ENCODE measurements at regions not wholly inside any gene's neighbourhood (a gene's known extent, or its start where the extent isn't known, plus 50 kb on each side); places are given as distances from the start of the nearest gene placed in this dataset.

GRCh38 chr12:33323823-33324222 lies 115.8 kb downstream of the SYT10 start:
- no peak for DNase-seq (ENCODE audit: low spot score)
- Mint-ChIP-seq H3K27me3 (ENCODE audit: unreplicated experiment) (no peaks in the 10 kb centered on the region), H3K4me1 (ENCODE audit: unreplicated experiment) (no peaks in the 10 kb centered on the region), H3K9me3 (ENCODE audit: unreplicated experiment) (no peaks in the 10 kb centered on the region), H3K36me3 (ENCODE audit: low read depth, unreplicated experiment) (no peaks in the 10 kb centered on the region), H3K4me3 (ENCODE audit: unreplicated experiment) (no peak overlapping the region), H3K27ac (ENCODE audit: unreplicated experiment) (no peak overlapping the region)
- TF ChIP-seq, protein P1, sequence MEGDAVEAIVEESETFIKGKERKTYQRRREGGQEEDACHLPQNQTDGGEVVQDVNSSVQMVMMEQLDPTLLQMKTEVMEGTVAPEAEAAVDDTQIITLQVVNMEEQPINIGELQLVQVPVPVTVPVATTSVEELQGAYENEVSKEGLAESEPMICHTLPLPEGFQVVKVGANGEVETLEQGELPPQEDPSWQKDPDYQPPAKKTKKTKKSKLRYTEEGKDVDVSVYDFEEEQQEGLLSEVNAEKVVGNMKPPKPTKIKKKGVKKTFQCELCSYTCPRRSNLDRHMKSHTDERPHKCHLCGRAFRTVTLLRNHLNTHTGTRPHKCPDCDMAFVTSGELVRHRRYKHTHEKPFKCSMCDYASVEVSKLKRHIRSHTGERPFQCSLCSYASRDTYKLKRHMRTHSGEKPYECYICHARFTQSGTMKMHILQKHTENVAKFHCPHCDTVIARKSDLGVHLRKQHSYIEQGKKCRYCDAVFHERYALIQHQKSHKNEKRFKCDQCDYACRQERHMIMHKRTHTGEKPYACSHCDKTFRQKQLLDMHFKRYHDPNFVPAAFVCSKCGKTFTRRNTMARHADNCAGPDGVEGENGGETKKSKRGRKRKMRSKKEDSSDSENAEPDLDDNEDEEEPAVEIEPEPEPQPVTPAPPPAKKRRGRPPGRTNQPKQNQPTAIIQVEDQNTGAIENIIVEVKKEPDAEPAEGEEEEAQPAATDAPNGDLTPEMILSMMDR (IDR thresholded peaks at IDR 0.05; ENCODE audit: unreplicated experiment): no peak

DNA sequence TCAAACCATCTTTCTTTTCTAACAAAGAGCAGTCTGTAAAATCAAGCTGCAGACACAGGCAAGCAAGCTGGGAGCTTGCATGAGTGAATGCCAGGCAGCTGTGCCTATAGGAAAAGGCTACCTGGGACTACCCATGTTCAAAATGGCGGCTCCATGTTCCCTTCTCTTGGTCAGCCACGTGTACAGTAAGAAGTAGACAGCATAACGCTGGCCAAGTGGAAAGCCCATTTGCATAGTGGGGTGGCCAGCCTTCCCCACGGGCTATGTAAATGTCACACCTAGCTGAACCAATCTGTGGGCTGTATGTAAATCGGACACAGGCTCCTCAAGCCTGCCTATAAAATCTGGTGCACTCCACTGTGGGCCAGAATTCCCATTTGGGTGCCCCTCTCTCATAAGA lies 117.1 kb downstream of the SYT10 start:
- no peaks in the 10 kb centered on the region for H3K27me3 Mint-ChIP-seq (ENCODE audit: unreplicated experiment)
- TF ChIP-seq, protein P1 (IDR thresholded peaks at IDR 0.05; ENCODE audit: unreplicated experiment): no peak
- no peaks in the 10 kb centered on the region for H3K4me1 Mint-ChIP-seq (ENCODE audit: unreplicated experiment)
- no peak overlapping the region for H3K4me3 Mint-ChIP-seq (ENCODE audit: unreplicated experiment)
- H3K36me3 Mint-ChIP-seq (ENCODE audit: low read depth, unreplicated experiment): no peaks in the 10 kb centered on the region
- DNase-seq (ENCODE audit: low spot score): no peak
- H3K27ac Mint-ChIP-seq (ENCODE audit: unreplicated experiment): no peak overlapping the region
- no peaks in the 10 kb centered on the region for H3K9me3 Mint-ChIP-seq (ENCODE audit: unreplicated experiment)

GRCh38 chr12:33317746-33318145 lies 121.9 kb downstream of the SYT10 start:
- no peaks in the 10 kb centered on the region for H3K36me3 Mint-ChIP-seq (ENCODE audit: low read depth, unreplicated experiment)
- TF ChIP-seq, protein P1 (IDR thresholded peaks at IDR 0.05; ENCODE audit: unreplicated experiment): no peak
- peaks cover 1% of the 10 kb centered on the region for H3K27me3 Mint-ChIP-seq (ENCODE audit: unreplicated experiment)
- no peaks in the 10 kb centered on the region for H3K4me1 Mint-ChIP-seq (ENCODE audit: unreplicated experiment)
- no peaks in the 10 kb centered on the region for H3K9me3 Mint-ChIP-seq (ENCODE audit: unreplicated experiment)
- no peak overlapping the region for H3K4me3 Mint-ChIP-seq (ENCODE audit: unreplicated experiment)
- H3K27ac Mint-ChIP-seq (ENCODE audit: unreplicated experiment): no peak overlapping the region
- DNase-seq (ENCODE audit: low spot score): no peak

- peaks cover 1% of the 10 kb centered on the region for H3K27me3 Mint-ChIP-seq (ENCODE audit: unreplicated experiment)
- TF ChIP-seq, protein P1 (IDR thresholded peaks at IDR 0.05; ENCODE audit: unreplicated experiment): no peak
- no peak overlapping the region for H3K4me3 Mint-ChIP-seq (ENCODE audit: unreplicated experiment)
- DNase-seq (ENCODE audit: low spot score): no peak
- H3K4me1 Mint-ChIP-seq (ENCODE audit: unreplicated experiment): no peaks in the 10 kb centered on the region
- H3K9me3 Mint-ChIP-seq (ENCODE audit: unreplicated experiment): no peaks in the 10 kb centered on the region
- no peak overlapping the region for H3K27ac Mint-ChIP-seq (ENCODE audit: unreplicated experiment)
- H3K36me3 Mint-ChIP-seq (ENCODE audit: low read depth, unreplicated experiment): no peaks in the 10 kb centered on the region
These were observed 125.4 kb downstream of the SYT10 start for GRCh38 chr12:33314223-33314622.

DNA sequence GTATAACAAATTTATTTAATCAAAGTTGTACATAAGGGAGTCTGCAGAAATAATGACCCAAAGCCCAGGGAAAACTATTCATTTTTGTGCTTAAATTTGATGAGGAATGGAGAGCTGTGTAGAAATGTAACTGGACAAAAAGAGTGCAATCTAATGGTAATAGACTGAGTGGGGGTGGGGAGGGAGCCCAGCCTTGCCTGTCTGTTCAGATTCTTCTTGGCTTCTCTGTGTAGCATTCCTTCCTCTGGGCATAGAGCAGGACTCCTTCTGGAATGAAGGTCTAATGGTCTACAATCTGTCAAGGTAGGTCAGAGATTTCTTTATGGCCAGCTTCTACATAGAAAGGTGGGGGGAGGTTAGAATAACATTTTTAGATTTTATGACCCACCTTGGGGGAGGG lies 126.1 kb downstream of the SYT10 start:
- H3K9me3 Mint-ChIP-seq (ENCODE audit: unreplicated experiment): no peaks in the 10 kb centered on the region

More for the DNA sequence above, 126.1 kb downstream of the SYT10 start:
- no peaks in the 10 kb centered on the region for H3K36me3 Mint-ChIP-seq (ENCODE audit: low read depth, unreplicated experiment)
- H3K27ac Mint-ChIP-seq (ENCODE audit: unreplicated experiment): no peak overlapping the region
- no peak overlapping the region for H3K4me3 Mint-ChIP-seq (ENCODE audit: unreplicated experiment)
- no peak for DNase-seq (ENCODE audit: low spot score)
- H3K27me3 Mint-ChIP-seq (ENCODE audit: unreplicated experiment): peaks cover 1% of the 10 kb centered on the region
- TF ChIP-seq, protein P1 (IDR thresholded peaks at IDR 0.05; ENCODE audit: unreplicated experiment): no peak
- H3K4me1 Mint-ChIP-seq (ENCODE audit: unreplicated experiment): no peaks in the 10 kb centered on the region
